GM10266 (cell line): ENCODE measurements at regions not wholly inside any gene's neighbourhood (a gene's known extent, or its start where the extent isn't known, plus 50 kb on each side); places are given as distances from the start of the nearest gene placed in this dataset.

Experiments used
- DNase-seq: peaks from one replicate; pipeline ENCODE4 v3.0.0; 2012; ENCODE audit errors: extremely low spot score
- TF ChIP-seq, protein P1 (sequence below): IDR thresholded peaks from 2 replicates; pipeline ENCODE4 v1.5.1; 2012; ENCODE audit warnings: mild to moderate bottlenecking, low read depth; ENCODE audit not compliant: control insufficient read depth, insufficient read depth; ENCODE audit errors: missing control alignments

DNA sequence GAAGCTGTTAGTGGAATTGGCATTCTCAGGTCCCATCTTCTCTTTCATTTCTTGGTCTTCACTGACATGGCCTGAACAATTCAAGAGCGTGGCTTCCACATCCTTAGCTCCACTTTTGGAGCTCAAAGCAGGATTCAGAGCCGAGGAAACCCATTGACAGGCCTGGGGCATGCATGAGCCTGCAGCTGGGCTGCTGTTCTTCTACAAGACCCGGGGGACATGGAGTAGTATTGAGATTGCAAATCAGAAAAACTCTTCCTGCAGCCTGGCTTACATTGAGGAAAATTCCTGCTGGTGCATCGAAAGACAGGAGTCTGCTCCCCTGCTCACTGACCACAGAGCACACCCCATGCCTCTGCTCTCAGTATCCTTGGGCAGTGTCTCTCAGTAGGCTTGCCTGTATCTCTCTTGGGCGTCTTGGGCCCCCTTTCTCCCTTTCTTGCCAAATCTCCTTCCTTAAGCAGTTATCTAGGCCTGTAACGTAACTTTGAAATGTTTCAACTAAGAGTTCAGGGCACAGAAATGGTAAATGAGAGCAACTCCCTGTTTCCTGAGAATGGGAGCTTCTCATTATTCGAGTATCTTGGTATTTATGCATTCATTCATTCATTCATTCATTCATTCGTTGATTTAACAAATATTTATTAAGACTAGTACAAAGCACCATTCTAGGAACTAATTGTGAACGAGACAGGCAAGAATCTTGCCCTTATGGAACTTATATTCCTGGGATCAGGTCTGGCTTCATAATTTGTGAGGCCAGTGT, 603.6 kb upstream of the CLINT1 start:
- no peak for DNase-seq
- TF ChIP-seq, protein P1, sequence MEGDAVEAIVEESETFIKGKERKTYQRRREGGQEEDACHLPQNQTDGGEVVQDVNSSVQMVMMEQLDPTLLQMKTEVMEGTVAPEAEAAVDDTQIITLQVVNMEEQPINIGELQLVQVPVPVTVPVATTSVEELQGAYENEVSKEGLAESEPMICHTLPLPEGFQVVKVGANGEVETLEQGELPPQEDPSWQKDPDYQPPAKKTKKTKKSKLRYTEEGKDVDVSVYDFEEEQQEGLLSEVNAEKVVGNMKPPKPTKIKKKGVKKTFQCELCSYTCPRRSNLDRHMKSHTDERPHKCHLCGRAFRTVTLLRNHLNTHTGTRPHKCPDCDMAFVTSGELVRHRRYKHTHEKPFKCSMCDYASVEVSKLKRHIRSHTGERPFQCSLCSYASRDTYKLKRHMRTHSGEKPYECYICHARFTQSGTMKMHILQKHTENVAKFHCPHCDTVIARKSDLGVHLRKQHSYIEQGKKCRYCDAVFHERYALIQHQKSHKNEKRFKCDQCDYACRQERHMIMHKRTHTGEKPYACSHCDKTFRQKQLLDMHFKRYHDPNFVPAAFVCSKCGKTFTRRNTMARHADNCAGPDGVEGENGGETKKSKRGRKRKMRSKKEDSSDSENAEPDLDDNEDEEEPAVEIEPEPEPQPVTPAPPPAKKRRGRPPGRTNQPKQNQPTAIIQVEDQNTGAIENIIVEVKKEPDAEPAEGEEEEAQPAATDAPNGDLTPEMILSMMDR, result no peak

DNA sequence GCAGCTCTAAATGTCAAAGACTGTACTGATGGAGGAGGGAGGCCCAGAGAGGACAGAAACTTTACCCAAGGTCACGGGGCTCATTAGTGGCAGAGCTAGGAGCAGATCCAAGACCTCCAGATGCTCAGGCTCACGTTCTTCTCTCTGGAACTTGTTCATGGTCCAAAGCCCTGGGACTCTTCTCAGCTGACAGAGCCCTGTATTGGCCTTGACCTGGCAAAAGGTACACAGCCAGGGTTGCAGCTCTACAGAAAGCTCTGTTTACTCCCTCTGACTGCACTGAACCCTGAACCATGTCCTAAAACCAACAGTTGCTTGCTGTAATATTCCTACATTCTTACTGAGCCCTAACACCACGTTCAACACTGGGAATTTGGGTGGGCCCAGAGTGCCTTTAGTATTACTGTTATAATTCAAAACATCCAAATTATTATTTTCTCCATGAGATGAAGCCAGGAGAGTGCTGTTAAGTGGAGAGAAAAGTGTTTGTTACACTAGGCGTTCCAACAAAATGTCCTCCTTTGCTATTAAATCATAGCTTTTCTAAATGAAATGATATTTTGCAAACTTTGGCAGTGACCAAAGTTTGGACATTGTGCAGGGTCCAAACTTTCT, 602.4 kb upstream of the CLINT1 start:
- no peak for DNase-seq
- TF ChIP-seq, protein P1, result no peak

DNA sequence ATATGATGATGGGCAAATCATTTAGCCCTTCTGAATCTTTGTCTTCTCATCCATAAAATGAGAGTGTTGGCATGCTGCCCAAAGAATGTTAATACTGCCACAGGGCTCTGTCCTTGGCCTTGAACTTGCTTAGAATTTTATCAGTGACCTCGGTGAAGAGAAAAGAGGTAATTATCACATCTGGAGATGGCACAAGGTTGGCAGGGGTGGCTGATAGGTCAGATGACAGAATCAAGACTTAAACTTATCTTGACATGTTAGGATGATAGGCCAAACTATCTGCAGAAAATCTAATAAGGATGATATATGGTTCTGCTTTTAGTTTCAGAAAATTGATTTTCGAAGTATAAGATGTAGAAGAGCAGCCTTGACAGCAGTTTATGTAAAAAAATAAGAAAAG, 599.1 kb upstream of the CLINT1 start:
- DNase-seq, result no peak
- TF ChIP-seq, protein P1, result no peak

DNA sequence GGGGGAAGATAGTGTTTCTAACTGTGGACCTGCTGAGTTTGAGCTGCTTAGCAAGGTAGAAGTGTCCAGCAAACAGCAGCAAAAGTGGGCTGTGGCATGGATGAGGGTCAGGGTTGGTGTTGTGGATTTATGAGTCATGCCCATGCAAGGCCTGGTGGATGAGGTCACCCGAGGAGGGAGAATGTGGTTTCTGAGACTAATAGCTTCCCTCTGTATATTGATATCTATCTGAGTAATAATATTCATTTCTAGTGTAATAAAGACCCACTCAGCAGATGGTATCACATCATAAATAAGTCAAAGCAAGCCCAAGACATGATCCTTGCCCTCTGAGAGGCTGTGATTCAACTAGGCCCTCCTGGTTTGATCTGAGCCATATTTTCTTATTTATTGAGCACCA, 597.8 kb upstream of the CLINT1 start:
- DNase-seq, result no peak

DNA sequence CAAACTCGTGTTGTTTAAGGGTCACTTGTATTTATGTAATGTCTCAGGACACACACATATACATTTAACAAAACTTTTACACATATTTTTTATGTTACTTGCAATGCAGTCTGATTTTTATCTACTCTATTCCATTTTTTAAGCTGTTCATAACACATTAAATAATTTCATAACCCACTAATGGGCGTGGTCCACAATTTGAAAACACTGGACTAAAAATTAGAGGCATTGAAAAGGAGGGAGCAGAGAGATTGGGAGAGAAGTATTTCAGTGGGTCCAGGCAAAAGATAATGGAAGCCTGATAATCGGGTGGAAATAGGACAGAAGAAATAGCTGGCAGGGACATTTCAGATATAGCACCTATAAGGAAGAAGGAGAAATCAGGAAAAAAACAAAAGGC, 597.3 kb upstream of the CLINT1 start:
- no peak for DNase-seq
- TF ChIP-seq, protein P1, result no peak

More for the DNA sequence above, 597.8 kb upstream of the CLINT1 start:
- TF ChIP-seq, protein P1, result no peak

DNA sequence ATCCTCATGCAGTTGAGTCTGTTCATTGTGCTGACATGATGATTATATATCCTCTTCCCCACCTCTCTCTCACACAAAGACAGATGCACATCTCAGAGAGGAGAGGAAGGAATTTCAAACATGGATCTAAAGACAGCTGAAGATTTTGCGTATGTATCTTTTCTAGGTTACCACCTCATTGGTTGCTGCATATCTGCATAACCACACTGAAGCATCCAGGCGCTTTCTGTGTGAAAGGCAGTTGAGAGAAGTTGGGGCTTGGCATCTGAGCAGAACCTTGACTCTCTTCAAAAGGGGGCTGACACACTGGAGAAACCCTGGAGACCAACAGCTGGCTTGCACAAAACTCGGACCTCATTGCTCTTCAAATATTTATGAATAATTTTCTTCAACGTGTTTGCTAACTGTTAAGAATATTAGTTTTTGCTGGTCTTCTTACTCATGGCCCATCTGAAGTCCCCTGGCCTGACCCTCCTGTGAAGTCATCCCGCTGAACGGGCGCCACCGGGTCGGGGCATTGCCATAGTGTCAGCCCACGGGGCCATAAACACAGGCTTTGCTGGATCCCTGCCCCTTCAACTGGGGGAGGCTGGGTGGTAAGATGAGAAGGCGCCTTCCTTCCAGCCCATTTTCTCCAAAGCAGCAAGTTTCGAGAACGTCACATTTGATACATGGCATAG, 593.2 kb upstream of the CLINT1 start:
- TF ChIP-seq, protein P1, result no peak
- DNase-seq, result no peak
